Heart left ventricle (tissue), 16 donors: ENCODE measurements at regions not wholly inside any gene's neighbourhood (a gene's known extent, or its start where the extent isn't known, plus 50 kb on each side); places are given as distances from the start of the nearest gene placed in this dataset.

Experiments used
- ATAC-seq, 4 donors: fragments of 200-7000 bp; cut with Tn5 transposase; one replicate each; pipeline ENCODE4 v1.9.1; 2020 to 2022; ENCODE audit warnings: moderate library complexity in 4 of 4, mild to moderate bottlenecking in 3 of 4, moderate number of reproducible peaks in 1 of 4
- DNase-seq, 5 donors: peaks; one replicate each; pipeline ENCODE4 v3.0.0-alpha.2; 2020
- H3K27ac ChIP-seq, 12 donors: fragments of 200-600 bp; sonication (generic) in 4 of 12; one replicate each; pipeline versions ENCODE4 v1.5.0 to v1.8.0; 2016 to 2022; ENCODE audit warnings: mild to moderate bottlenecking in 2 of 12
- H3K27me3 ChIP-seq, 9 donors: fragments of 200-600 bp; sonication (generic) in 2 of 9; one replicate each; pipeline versions ENCODE4 v1.5.1 to v1.8.0; 2016 to 2022; ENCODE audit warnings: mild to moderate bottlenecking in 3 of 9
- H3K36me3 ChIP-seq, 9 donors: fragments of 200-600 bp; sonication (generic) in 2 of 9; one replicate each; pipeline versions ENCODE4 v1.5.0 to v1.8.0; 2018 to 2022; ENCODE audit warnings: mild to moderate bottlenecking in 2 of 9
- H3K4me1 ChIP-seq, 12 donors: fragments of 200-600 bp; sonication (generic) in 4 of 12; one replicate each; pipeline versions ENCODE4 v1.5.0 to v1.8.0; 2016 to 2022; ENCODE audit warnings: mild to moderate bottlenecking in 3 of 12
- H3K4me3 ChIP-seq, 12 donors: fragments of 200-600 bp; sonication (generic) in 4 of 12; one replicate each; pipeline versions ENCODE4 v1.5.0 to v1.8.0; 2017 to 2022; ENCODE audit warnings: mild to moderate bottlenecking in 9 of 12, moderate library complexity in 4 of 12
- H3K9me3 ChIP-seq, 12 donors: fragments of 200-600 bp; sonication (generic) in 4 of 12; one replicate each; pipeline versions ENCODE4 v1.5.0 to v1.8.0; 2016 to 2022; ENCODE audit warnings: mild to moderate bottlenecking in 1 of 12
- CTCF ChIP-seq, 12 donors: fragments of 200-600 bp; sonication (generic) in 4 of 12; IDR thresholded peaks; one replicate each; pipeline versions ENCODE4 v1.5.0 to v1.8.0; 2018 to 2022; ENCODE audit warnings: antibody characterized with exemption in 12 of 12, mild to moderate bottlenecking in 5 of 12
- POLR2A ChIP-seq, 2 donors: fragments of 450-650 bp; IDR thresholded peaks; one replicate each; pipeline ENCODE4 v1.6.1; 2017; ENCODE audit warnings: antibody characterized with exemption in 2 of 2, mild to moderate bottlenecking in 2 of 2, moderate library complexity in 2 of 2
- WGBS, 4 donors: extraction: QIAGEN DNeasy Blood & Tissue Kit in 2 of 4; methylation state at CpG; one replicate each; pipeline versions ENCODE4 v1.1.5 to v1.1.7; 2013 to 2018; 5-methylcytosine and 5-hydroxymethylcytosine counted together
- intact Hi-C, 10 donors: fragments of 100-400 bp; cut with DNase I; formaldehyde crosslinking; loops; one replicate each; pipeline versions ENCODE4 v1.11.1 to v1.14.2; 2022
- donor health status: ischemic (EF 13 %, LVEDD 7.1; RV severe dilation, severe dysfunction).
- donor health status: healthy with polysubstance abuse.
- donor health status: DM: no; HTN: yes; CAD: no.
- donor health status: DM: no; HTN: no; CAD: no.
- donor health status: ischemic (EF 25% LVEDD 6.9; RV normal size, moderate dysfunction).
- donor health status: ischemic (EF 25% LVEDD 5.7; RV mildly dilated, moderate dysfunction).
- donor health status: healthy.
- donor health status: DM: yes; HTN: yes; CAD: no.
- donor health status: ischemic (EF 35%, LVEDD 5.7; RV mildly dilated, moderate dysfunction).
- donor health status: nonischemic (EF 11% LVEDD 7.7; RV severe dilation, severe dysfunction).
- donor health status: DM: yes; HTN: yes; CAD: no.
- donor health status: PGD.
- donor health status: ischemic (EF 29% LVEDD 5.4; RV normal size, mild dysfunction).
- donor health status: nonischemic (EF 23%, LVEDD 6.1; RV moderate dilation, normal function).

GRCh38 chr11:127470306-127470884 lies 469.8 kb upstream of the KIRREL3 start:
- Histone ChIP-seq H3K27ac (no peak overlapping the region), H3K9me3 (no peaks in the 10 kb centered on the region), H3K4me3 (no peak overlapping the region), H3K36me3 (no peaks in the 10 kb centered on the region), H3K27me3 (no peaks in the 10 kb centered on the region), H3K4me1 (no peaks in the 10 kb centered on the region)
- TF ChIP-seq POLR2A (IDR thresholded peaks at IDR 0.05) (no peak), CTCF (IDR thresholded peaks at IDR 0.05) (peak in 11 of 12 donors; percentile 7 to 46 (median 30))
- ATAC-seq (no peak), DNase-seq (no peak)
- 70 to 78% (median 73%) methylated on average over 4 of the region's 4 CpGs for WGBS, 4 donors
- intact Hi-C loops, result no loop called here

GRCh38 chr11:127464325-127464724 lies 463.8 kb upstream of the KIRREL3 start:
- no peak overlapping the region for H3K27ac ChIP-seq
- H3K27me3 ChIP-seq, result peaks cover 0 to 3% (median 0%) of the 10 kb centered on the region in 9 donors
- no peaks in the 10 kb centered on the region for H3K36me3 ChIP-seq
- H3K4me3 ChIP-seq, result no peak overlapping the region
- ATAC-seq, result no peak
- no peaks in the 10 kb centered on the region for H3K9me3 ChIP-seq
- TF ChIP-seq POLR2A (IDR thresholded peaks at IDR 0.05) (no peak), CTCF (IDR thresholded peaks at IDR 0.05) (no peak)
- DNase-seq, result no peak
- WGBS, 4 donors, result 64 to 86% (median 80%) methylated on average over 6 of the region's 6 CpGs
- H3K4me1 ChIP-seq, result no peaks in the 10 kb centered on the region
- intact Hi-C loops, result no loop called here

GRCh38 chr11:127462065-127462344 lies 461.4 kb upstream of the KIRREL3 start:
- 63 to 71% (median 68%) methylated on average over 3 of the region's 3 CpGs for WGBS, 4 donors
- Histone ChIP-seq H3K4me1 (no peaks in the 10 kb centered on the region), H3K27me3 (peaks cover 0 to 3% (median 0%) of the 10 kb centered on the region in 9 donors), H3K36me3 (no peaks in the 10 kb centered on the region), H3K27ac (no peak overlapping the region), H3K9me3 (no peaks in the 10 kb centered on the region), H3K4me3 (no peak overlapping the region)
- ATAC-seq, result no peak
- intact Hi-C loops, result no loop called here
- no peak for DNase-seq
- TF ChIP-seq POLR2A (IDR thresholded peaks at IDR 0.05) (no peak), CTCF (IDR thresholded peaks at IDR 0.05) (no peak)

- H3K27me3 ChIP-seq, result peaks cover 0 to 3% (median 0%) of the 10 kb centered on the region in 9 donors
- ATAC-seq (no peak), DNase-seq (no peak)
- H3K36me3 ChIP-seq, result no peaks in the 10 kb centered on the region
- no peaks in the 10 kb centered on the region for H3K9me3 ChIP-seq
- no peak overlapping the region for H3K4me3 ChIP-seq
- TF ChIP-seq CTCF (IDR thresholded peaks at IDR 0.05) (no peak), POLR2A (IDR thresholded peaks at IDR 0.05) (no peak)
- no peaks in the 10 kb centered on the region for H3K4me1 ChIP-seq
- 41 to 45% (median 43%) methylated on average over 6 of the region's 6 CpGs for WGBS, 4 donors
- no peak overlapping the region for H3K27ac ChIP-seq
- intact Hi-C loops, result no loop called here
Observed at GRCh38 chr11:127461241-127462064, 460.9 kb upstream of the KIRREL3 start.
